ENCODE measurements at regions not wholly inside any gene's neighbourhood (a gene's known extent, or its start where the extent isn't known, plus 50 kb on each side); places are given as distances from the start of the nearest gene placed in this dataset.

GRCh38 chr5:33072726-33073125, 361.6 kb downstream of the NPR3 start:
- no peak for TF ChIP-seq CTCF (conservative IDR thresholded peaks at IDR 0.05; ENCODE audit: low read depth, low read length)
- no peak for TF ChIP-seq EZH2 (IDR thresholded peaks at IDR 0.05; ENCODE audit: low read length, unreplicated experiment)

All from PC-3 (cell line).